ENCODE measurements at regions not wholly inside any gene's neighbourhood (a gene's known extent, or its start where the extent isn't known, plus 50 kb on each side); places are given as distances from the start of the nearest gene placed in this dataset.

GRCh38 chr5:179422213-179422855, 77.1 kb upstream of the ADAMTS2 start:
- H4K20me1 ChIP-seq (ENCODE audit: insufficient read depth, low read length), result no peaks in the 10 kb centered on the region
- H3K36me3 ChIP-seq (ENCODE audit: insufficient read depth, low read length), result no peaks in the 10 kb centered on the region
- ChIA-PET POLR2A (no interaction called here), CTCF (ENCODE audit: unreplicated experiment) (no interaction called here)
- no peak overlapping the region for H2AFZ ChIP-seq (ENCODE audit: low read length)
- intact Hi-C loops (cut with micrococcal nuclease; ENCODE audit: unreplicated experiment), result no loop called here
- no peak for DNase-seq (ENCODE audit: low spot score)
- H3K9me3 ChIP-seq (ENCODE audit: low read length), result no peaks in the 10 kb centered on the region
- H3K9me2 ChIP-seq (ENCODE audit: insufficient read depth, low read length), result no peaks in the 10 kb centered on the region
- no peak overlapping the region for H3K4me3 ChIP-seq (ENCODE audit: low read depth, low read length, poor library complexity, severe bottlenecking)
- no peak overlapping the region for H3K27ac ChIP-seq (ENCODE audit: low read depth, low read length, poor library complexity, severe bottlenecking)
- H3K4me2 ChIP-seq (ENCODE audit: low read length), result no peak overlapping the region
- H3K4me1 ChIP-seq (ENCODE audit: insufficient read depth, low read length, poor library complexity, severe bottlenecking), result no peaks in the 10 kb centered on the region
- no peaks in the 10 kb centered on the region for H3K79me2 ChIP-seq (ENCODE audit: insufficient read depth, low read depth, low read length)
- BruUV-seq (replicated peaks), result no TSS peak
- TF ChIP-seq CTCF (conservative IDR thresholded peaks at IDR 0.05; ENCODE audit: low read length), result no peak
- TF ChIP-seq EZH2phosphoT487 (IDR thresholded peaks at IDR 0.05; ENCODE audit: borderline replicate concordance, low read depth, low read length), result no peak

- Histone ChIP-seq H3K9me2 (ENCODE audit: insufficient read depth, low read length) (no peaks in the 10 kb centered on the region), H3K4me3 (ENCODE audit: low read depth, low read length, poor library complexity, severe bottlenecking) (no peak overlapping the region), H2AFZ (ENCODE audit: low read length) (no peak overlapping the region), H4K20me1 (ENCODE audit: insufficient read depth, low read length) (no peaks in the 10 kb centered on the region), H3K9me3 (ENCODE audit: low read length) (no peaks in the 10 kb centered on the region), H3K4me1 (ENCODE audit: insufficient read depth, low read length, poor library complexity, severe bottlenecking) (no peaks in the 10 kb centered on the region), H3K36me3 (ENCODE audit: insufficient read depth, low read length) (no peaks in the 10 kb centered on the region), H3K4me2 (ENCODE audit: low read length) (no peak overlapping the region), H3K27ac (ENCODE audit: low read depth, low read length, poor library complexity, severe bottlenecking) (no peak overlapping the region), H3K79me2 (ENCODE audit: insufficient read depth, low read depth, low read length) (no peaks in the 10 kb centered on the region)
- no TSS peak for BruUV-seq (replicated peaks)
- TF ChIP-seq CTCF (conservative IDR thresholded peaks at IDR 0.05; ENCODE audit: low read length) (no peak), EZH2phosphoT487 (IDR thresholded peaks at IDR 0.05; ENCODE audit: borderline replicate concordance, low read depth, low read length) (no peak)
- POLR2A ChIA-PET, result no interaction called here
- intact Hi-C loops (cut with micrococcal nuclease; ENCODE audit: unreplicated experiment), result no loop called here
- CTCF ChIA-PET (ENCODE audit: unreplicated experiment), result no interaction called here
- no peak for DNase-seq (ENCODE audit: low spot score)
Observed at GRCh38 chr5:179421144-179421901, 76.1 kb upstream of the ADAMTS2 start.

- Histone ChIP-seq H2AFZ (ENCODE audit: low read length) (no peak overlapping the region), H3K9me2 (ENCODE audit: insufficient read depth, low read length) (no peaks in the 10 kb centered on the region), H3K79me2 (ENCODE audit: insufficient read depth, low read depth, low read length) (no peaks in the 10 kb centered on the region), H3K27ac (ENCODE audit: low read depth, low read length, poor library complexity, severe bottlenecking) (no peak overlapping the region), H3K9me3 (ENCODE audit: low read length) (no peaks in the 10 kb centered on the region), H4K20me1 (ENCODE audit: insufficient read depth, low read length) (no peaks in the 10 kb centered on the region), H3K36me3 (ENCODE audit: insufficient read depth, low read length) (no peaks in the 10 kb centered on the region), H3K4me2 (ENCODE audit: low read length) (no peak overlapping the region), H3K4me1 (ENCODE audit: insufficient read depth, low read length, poor library complexity, severe bottlenecking) (no peaks in the 10 kb centered on the region), H3K4me3 (ENCODE audit: low read depth, low read length, poor library complexity, severe bottlenecking) (no peak overlapping the region)
- intact Hi-C loops (cut with micrococcal nuclease; ENCODE audit: unreplicated experiment), result no loop called here
- ChIA-PET CTCF (ENCODE audit: unreplicated experiment) (no interaction called here), POLR2A (interaction anchor here (0.6 kb wide), 1 partner anchor 645 kb away, joined by 3 read pairs; no protein-coding TSS in a partner anchor)
- BruUV-seq (replicated peaks), result no TSS peak
- TF ChIP-seq EZH2phosphoT487 (IDR thresholded peaks at IDR 0.05; ENCODE audit: borderline replicate concordance, low read depth, low read length) (no peak), CTCF (conservative IDR thresholded peaks at IDR 0.05; ENCODE audit: low read length) (no peak)
- no peak for DNase-seq (ENCODE audit: low spot score)
Observed at GRCh38 chr5:179420476-179420875, 75.2 kb upstream of the ADAMTS2 start.

Measured in OCI-LY7 (cell line).